LoVo (cell line): ENCODE measurements at regions not wholly inside any gene's neighbourhood (a gene's known extent, or its start where the extent isn't known, plus 50 kb on each side); places are given as distances from the start of the nearest gene placed in this dataset.

Experiments used
- DNase-seq: peaks from one replicate; pipeline ENCODE4 v3.0.0-alpha.2; 2016; ENCODE audit warnings: low spot score

DNA sequence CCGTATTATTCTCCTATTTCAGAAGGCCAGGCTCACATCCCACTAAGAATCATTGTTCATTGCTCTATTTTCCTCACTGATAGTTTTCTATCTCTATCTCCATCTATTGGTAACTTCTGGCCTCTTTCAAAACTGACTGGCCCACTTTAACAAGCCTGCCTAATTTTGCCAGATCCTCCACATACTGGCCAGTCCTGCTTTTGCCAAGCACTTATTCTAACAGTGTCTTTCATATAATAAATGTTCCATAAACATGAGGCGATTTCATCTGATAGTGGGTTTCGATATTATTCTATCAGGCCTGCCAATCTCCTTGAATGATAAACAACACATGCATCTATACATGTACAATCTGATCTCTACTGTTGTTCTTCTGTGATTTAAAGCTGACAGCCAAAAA is 125.9 kb upstream of the KCNH7 start:
- DNase-seq, result no peak

- no peak for DNase-seq
Measured at GRCh38 chr2:162963156-162963555, 124.6 kb upstream of the KCNH7 start.

GRCh38 chr2:162945785-162946184 is 107.2 kb upstream of the KCNH7 start:
- no peak for DNase-seq

GRCh38 chr2:162938387-162938786 is 99.8 kb upstream of the KCNH7 start:
- DNase-seq, result no peak

GRCh38 chr2:162934191-162934590 is 95.6 kb upstream of the KCNH7 start:
- DNase-seq, result no peak

DNA sequence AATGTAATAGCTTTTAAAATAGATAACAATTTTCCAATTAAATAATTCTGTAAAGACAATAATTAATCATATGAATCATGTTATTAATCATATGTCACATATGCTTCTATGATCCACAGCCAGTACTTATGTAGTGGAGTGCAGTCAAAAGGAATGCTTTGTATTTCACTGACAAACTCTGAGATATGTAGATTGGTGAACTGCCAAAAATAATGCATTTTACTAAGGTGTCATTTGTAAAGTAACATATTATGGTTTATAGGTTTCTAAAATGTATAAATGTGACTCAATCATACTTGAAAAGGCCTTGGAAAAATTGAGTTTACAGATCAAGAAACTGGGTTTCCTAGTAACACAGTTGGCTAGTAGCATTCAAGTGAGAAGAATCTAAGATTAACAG is 93.8 kb upstream of the KCNH7 start:
- no peak for DNase-seq

DNA sequence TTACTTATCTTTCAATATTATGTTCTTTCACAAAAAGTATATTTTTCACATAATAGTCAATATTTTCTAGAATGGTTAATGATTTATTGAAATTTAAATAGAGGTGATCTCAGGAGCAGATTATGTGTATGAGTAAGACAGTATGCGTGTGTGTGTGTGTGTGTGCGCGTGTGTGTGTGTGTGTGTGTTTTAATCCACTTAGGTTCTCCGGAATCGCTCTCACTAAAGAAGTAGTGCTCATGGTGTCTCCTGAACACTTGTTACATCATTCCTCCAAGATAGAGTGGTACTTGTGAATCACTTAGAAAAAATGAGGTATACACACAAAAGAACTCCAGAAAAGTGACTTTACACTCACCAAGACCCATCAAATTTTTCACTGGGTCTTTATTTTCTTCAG is 91.0 kb upstream of the KCNH7 start:
- no peak for DNase-seq

- DNase-seq, result no peak
Measured at GRCh38 chr2:162928356-162928755, 89.8 kb upstream of the KCNH7 start.

GRCh38 chr2:162926907-162927306 is 88.3 kb upstream of the KCNH7 start:
- DNase-seq, result no peak

DNA sequence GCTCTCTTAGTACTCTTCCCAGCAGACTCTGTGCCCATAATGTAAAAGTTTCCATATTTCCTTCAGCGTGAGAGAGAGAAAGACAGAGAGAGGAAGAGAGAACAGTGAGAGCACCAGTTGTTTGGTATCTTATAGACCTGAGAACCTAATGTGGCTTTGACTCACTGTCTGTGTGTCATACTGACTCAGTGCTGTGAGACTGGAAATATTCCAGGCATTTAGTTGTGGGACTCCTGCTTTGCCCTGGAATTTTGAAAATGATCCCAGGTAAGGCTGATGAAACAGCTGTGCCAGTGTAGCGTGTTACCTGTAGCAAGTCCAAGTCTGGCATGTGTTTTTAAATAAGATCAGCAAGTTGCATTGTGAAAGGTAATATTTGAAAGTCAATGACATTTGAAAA is 87.9 kb upstream of the KCNH7 start:
- DNase-seq, result peak; percentile 52

GRCh38 chr2:162925595-162925994 is 87.0 kb upstream of the KCNH7 start:
- no peak for DNase-seq

GRCh38 chr2:162919111-162919510 is 80.5 kb upstream of the KCNH7 start:
- DNase-seq, result no peak

DNA sequence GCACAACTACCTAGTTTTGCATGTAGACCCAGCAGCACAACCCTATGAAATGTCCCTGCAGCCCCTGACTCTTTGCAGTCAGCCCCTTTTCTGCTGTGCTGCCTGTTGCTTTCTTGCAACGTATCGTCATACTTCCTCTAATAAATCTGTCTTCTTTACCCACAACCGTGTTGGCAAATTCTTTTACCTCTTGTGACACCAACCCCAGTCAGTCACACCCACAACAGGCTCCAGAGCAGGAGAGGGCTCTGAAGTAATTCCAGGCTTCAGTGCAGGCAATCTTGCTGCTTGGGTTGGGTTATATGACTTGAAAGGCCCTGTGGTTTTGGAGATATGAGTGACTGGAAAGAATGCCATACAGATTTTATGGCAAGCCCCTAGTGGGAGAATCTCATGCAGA is 79.1 kb upstream of the KCNH7 start:
- no peak for DNase-seq

DNA sequence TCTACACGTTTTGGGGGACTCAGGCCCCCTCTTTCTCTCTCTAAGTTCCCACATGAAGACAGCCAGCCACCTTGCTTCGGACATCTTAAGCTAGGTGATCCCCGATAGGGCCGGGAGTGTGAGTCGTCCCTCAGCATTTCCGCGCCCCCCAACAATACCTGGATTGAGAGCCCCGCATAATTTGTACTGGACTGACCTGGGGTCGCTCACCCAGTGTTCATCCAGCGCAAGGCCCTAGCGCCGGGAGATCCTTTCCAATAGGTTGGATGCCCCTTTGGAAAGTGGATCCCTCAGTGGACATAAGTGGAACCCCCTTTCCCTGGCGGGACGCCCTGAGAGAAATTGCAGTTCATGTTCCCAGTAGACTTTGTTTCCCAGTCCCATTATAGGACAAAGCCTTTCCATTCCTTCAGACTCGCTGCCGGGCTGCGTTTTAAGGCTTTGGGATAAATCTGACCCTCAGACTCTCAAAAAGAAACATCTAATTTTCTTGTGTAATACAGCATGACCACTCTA is 77.8 kb upstream of the KCNH7 start:
- DNase-seq, result no peak

GRCh38 chr2:162915858-162916257 is 77.3 kb upstream of the KCNH7 start:
- no peak for DNase-seq

DNA sequence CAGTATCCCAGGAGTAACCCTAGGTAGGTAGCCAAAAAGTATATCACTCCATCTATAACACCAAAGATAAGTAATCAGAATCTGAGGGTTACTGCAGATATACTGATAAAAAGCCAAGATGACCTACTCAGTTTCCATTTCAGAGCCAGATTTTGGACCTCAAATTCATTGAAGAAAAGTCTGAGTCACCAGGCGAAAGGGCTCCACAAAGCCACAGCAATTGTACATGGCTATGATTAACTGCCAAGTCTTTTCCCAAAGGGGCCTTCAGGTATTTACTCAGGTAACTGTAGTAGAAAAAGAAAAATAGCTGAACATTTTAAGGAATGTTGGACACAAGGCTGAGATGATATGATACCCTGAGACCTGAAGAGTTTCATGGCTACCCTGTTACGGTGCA is 75.6 kb upstream of the KCNH7 start:
- DNase-seq, result no peak

GRCh38 chr2:162912787-162913186 is 74.2 kb upstream of the KCNH7 start:
- DNase-seq, result no peak

DNA sequence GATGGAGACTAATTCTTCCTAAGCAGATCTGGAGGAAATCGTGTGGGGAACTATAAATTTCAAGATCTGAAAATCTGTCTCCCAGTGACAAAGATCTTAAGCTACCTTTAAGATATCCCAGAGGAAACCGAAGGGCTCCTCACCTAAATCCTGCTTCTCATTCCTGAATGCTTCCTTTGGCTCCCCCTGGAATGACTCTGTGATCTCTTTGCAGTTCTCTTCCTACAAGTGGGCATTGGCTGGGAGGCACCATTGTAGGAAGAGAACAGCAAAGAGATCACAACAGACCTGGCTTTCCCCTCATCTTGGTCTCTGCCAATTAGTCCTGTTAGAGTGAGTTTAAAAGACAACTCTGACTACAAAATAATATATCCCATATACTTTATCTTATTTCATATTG is 70.0 kb upstream of the KCNH7 start:
- no peak for DNase-seq

GRCh38 chr2:162890690-162891311 is 52.2 kb upstream of the KCNH7 start:
- peak; percentile 60 for DNase-seq

GRCh38 chr2:162888652-162889051 is 50.1 kb upstream of the KCNH7 start:
- DNase-seq, result no peak
